ENCODE measurements at regions not wholly inside any gene's neighbourhood (a gene's known extent, or its start where the extent isn't known, plus 50 kb on each side); places are given as distances from the start of the nearest gene placed in this dataset.

- Histone ChIP-seq H3K79me2 (replicated peaks; ENCODE audit: insufficient read depth, low read length) (no peaks in the 10 kb centered on the region), H4K20me1 (ENCODE audit: insufficient read depth) (no peaks in the 10 kb centered on the region), H3F3A (ENCODE audit: insufficient read depth, low read length, poor library complexity, severe bottlenecking) (no peaks in the 10 kb centered on the region), H3K27me3 (ENCODE audit: insufficient read depth, low read depth, low read length) (no peaks in the 10 kb centered on the region), H3K9ac (ENCODE audit: low read length) (no peak overlapping the region), H3K9me2 (ENCODE audit: insufficient read depth, low read length) (no peaks in the 10 kb centered on the region), H3K4me3 (ENCODE audit: low read length) (no peak overlapping the region), H3K36me3 (ENCODE audit: insufficient read depth, low read length) (no peaks in the 10 kb centered on the region), H3K9me3 (ENCODE audit: low read length) (no peaks in the 10 kb centered on the region), H3K27ac (ENCODE audit: low read length) (no peak overlapping the region), H2AFZ (ENCODE audit: low read depth, low read length) (no peak overlapping the region), H3K4me2 (ENCODE audit: low read length) (no peak overlapping the region)
- TF ChIP-seq RAD21 (conservative IDR thresholded peaks at IDR 0.05) = no peak
- TF ChIP-seq EZH2 (IDR thresholded peaks at IDR 0.05; ENCODE audit: borderline replicate concordance, insufficient read depth, low read length, poor library complexity, severe bottlenecking) = no peak
- TF ChIP-seq CTCF (IDR thresholded peaks at IDR 0.05; ENCODE audit: poor library complexity, severe bottlenecking) = no peak
- no peak for TF ChIP-seq EP300 (conservative IDR thresholded peaks at IDR 0.05; ENCODE audit: poor library complexity, severe bottlenecking)
- no peak for TF ChIP-seq SMC3 (conservative IDR thresholded peaks at IDR 0.05; ENCODE audit: poor library complexity)
- TF ChIP-seq TAF1 (IDR thresholded peaks at IDR 0.05; ENCODE audit: low read depth) = no peak
- no peak for TF ChIP-seq POLR2AphosphoS5 (IDR thresholded peaks at IDR 0.05)
- no peak for TF ChIP-seq REST (IDR thresholded peaks at IDR 0.05; ENCODE audit: borderline replicate concordance)
- TF ChIP-seq MXI1 (conservative IDR thresholded peaks at IDR 0.05; ENCODE audit: poor library complexity, severe bottlenecking) = no peak
Observed at GRCh38 chr13:58566176-58566575, 934.6 kb downstream of the PCDH17 start.

GRCh38 chr13:58573743-58574142, 942.2 kb downstream of the PCDH17 start:
- no peak for TF ChIP-seq POLR2AphosphoS5 (IDR thresholded peaks at IDR 0.05)
- no peak for TF ChIP-seq CTCF (IDR thresholded peaks at IDR 0.05; ENCODE audit: poor library complexity, severe bottlenecking)
- TF ChIP-seq RAD21 (conservative IDR thresholded peaks at IDR 0.05) = no peak
- no peak for TF ChIP-seq EP300 (conservative IDR thresholded peaks at IDR 0.05; ENCODE audit: poor library complexity, severe bottlenecking)
- TF ChIP-seq REST (IDR thresholded peaks at IDR 0.05; ENCODE audit: borderline replicate concordance) = no peak
- TF ChIP-seq EZH2 (IDR thresholded peaks at IDR 0.05; ENCODE audit: borderline replicate concordance, insufficient read depth, low read length, poor library complexity, severe bottlenecking) = no peak
- no peak for TF ChIP-seq SMC3 (conservative IDR thresholded peaks at IDR 0.05; ENCODE audit: poor library complexity)
- TF ChIP-seq MXI1 (conservative IDR thresholded peaks at IDR 0.05; ENCODE audit: poor library complexity, severe bottlenecking) = no peak
- no peak for TF ChIP-seq TAF1 (IDR thresholded peaks at IDR 0.05; ENCODE audit: low read depth)
- no peaks in the 10 kb centered on the region for H3K27me3 ChIP-seq (ENCODE audit: insufficient read depth, low read depth, low read length)
- H2AFZ ChIP-seq (ENCODE audit: low read depth, low read length) = no peak overlapping the region
- H4K20me1 ChIP-seq (ENCODE audit: insufficient read depth) = no peaks in the 10 kb centered on the region
- H3F3A ChIP-seq (ENCODE audit: insufficient read depth, low read length, poor library complexity, severe bottlenecking) = no peaks in the 10 kb centered on the region
- H3K79me2 ChIP-seq (replicated peaks; ENCODE audit: insufficient read depth, low read length) = no peaks in the 10 kb centered on the region
- no peaks in the 10 kb centered on the region for H3K9me3 ChIP-seq (ENCODE audit: low read length)
- H3K36me3 ChIP-seq (ENCODE audit: insufficient read depth, low read length) = no peaks in the 10 kb centered on the region
- H3K9ac ChIP-seq (ENCODE audit: low read length) = no peak overlapping the region
- H3K27ac ChIP-seq (ENCODE audit: low read length) = no peak overlapping the region
- H3K4me3 ChIP-seq (ENCODE audit: low read length) = no peak overlapping the region
- H3K4me2 ChIP-seq (ENCODE audit: low read length) = no peak overlapping the region
- no peaks in the 10 kb centered on the region for H3K9me2 ChIP-seq (ENCODE audit: insufficient read depth, low read length)
